T47D (cell line): ENCODE measurements at regions not wholly inside any gene's neighbourhood (a gene's known extent, or its start where the extent isn't known, plus 50 kb on each side); places are given as distances from the start of the nearest gene placed in this dataset.
"Not testable (repeated sequence)": the region's sequence is repeated elsewhere in the genome, so short reads cannot be mapped to it uniquely, and the experiment has no call there.

ENCODE experiments used
- DNase-seq, 2 experiments: peaks; one replicate each; pipeline versions ENCODE4 v3.0.0 to v3.0.0-alpha.2; 2011 to 2012; ENCODE audit warnings: low read depth in 1 of 2, low spot score in 1 of 2
- JUND ChIP-seq: IDR thresholded peaks from 2 replicates; pipeline ENCODE4 v1.6.1; 2012; ENCODE audit warnings: low read depth
- in situ Hi-C: cut with HindIII; loops from 2 replicates; pipeline ENCODE4 v1.10.0; 2016; ENCODE audit warnings: low sequenced_read_pairs, low pct_unique_long_range_greater_than_20kb

- in situ Hi-C loops = no loop called here
- DNase-seq = no peak
- TF ChIP-seq JUND = no peak
These were observed 1360.6 kb upstream of the ACO1 start for GRCh38 chr9:31023847-31024246.

- no peak for DNase-seq
- TF ChIP-seq JUND = no peak
- in situ Hi-C loops = no loop called here
These were observed 1356.8 kb upstream of the ACO1 start for GRCh38 chr9:31027678-31028077.

DNA sequence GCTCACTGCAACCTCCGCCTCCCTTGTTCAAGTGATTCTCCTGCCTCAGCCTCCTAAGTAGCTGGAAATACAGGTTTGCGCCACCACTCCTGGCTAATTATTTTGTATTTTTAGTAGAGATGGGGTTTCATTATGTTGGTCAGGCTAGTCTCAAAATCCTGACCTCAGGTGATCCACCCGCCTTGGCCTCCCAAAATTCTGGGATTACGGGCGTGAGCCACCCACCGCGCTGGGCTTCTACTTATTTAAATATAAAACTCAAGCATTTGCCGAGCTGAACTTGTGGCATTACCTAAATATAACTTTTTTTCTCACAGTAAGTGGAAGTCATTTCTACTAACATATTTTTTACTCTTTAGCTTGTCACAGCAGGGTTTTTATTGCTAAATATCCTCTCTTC lies 1356.3 kb upstream of the ACO1 start:
- TF ChIP-seq JUND = no peak
- DNase-seq = no peak
- in situ Hi-C loops = no loop called here

DNA sequence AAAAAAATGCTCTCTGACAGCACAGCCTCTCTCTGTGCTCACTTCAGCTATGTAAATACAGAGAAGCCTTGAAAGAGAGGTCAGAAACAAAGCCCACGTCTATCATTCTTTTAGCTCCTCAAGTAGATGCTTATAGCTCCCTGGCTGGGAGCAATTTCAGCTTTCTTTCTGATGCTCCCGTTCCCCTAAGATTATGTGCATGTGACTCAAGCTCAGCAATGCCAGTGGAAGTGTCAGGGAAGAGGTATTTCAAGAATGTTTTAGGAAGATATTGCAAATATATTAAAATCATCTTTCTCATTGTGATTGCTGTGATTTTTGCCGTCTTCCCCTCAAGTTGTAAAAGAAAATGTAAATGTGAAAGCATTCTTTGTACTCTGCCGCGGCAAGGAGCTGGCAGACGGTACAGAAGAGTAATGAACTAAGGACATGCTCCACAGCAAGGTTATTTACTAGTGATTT lies 1353.7 kb upstream of the ACO1 start:
- in situ Hi-C loops = no loop called here
- TF ChIP-seq JUND = no peak
- no peak for DNase-seq

GRCh38 chr9:31032206-31032605 lies 1352.2 kb upstream of the ACO1 start:
- DNase-seq = no peak
- in situ Hi-C loops = no loop called here
- no peak for TF ChIP-seq JUND

- TF ChIP-seq JUND = no peak
- in situ Hi-C loops = no loop called here
- DNase-seq = no peak
These were observed 1350.1 kb upstream of the ACO1 start for GRCh38 chr9:31034311-31034710.

- no peak for TF ChIP-seq JUND
- no peak for DNase-seq
- in situ Hi-C loops = no loop called here
These were observed 1343.9 kb upstream of the ACO1 start for GRCh38 chr9:31040564-31040963.

- no peak for TF ChIP-seq JUND
- in situ Hi-C loops = no loop called here
- peak in 1 of 2 experiments; percentile 54 for DNase-seq
These were observed 1338.6 kb upstream of the ACO1 start for GRCh38 chr9:31045810-31046209.

- in situ Hi-C loops, DNase-seq: not testable (repeated sequence)
These were observed 1322.9 kb upstream of the ACO1 start for GRCh38 chr9:31061592-31061991.

GRCh38 chr9:31065691-31066090 lies 1318.8 kb upstream of the ACO1 start:
- no peak for TF ChIP-seq JUND
- in situ Hi-C loops = no loop called here
- no peak for DNase-seq

GRCh38 chr9:31067418-31067817 lies 1317.0 kb upstream of the ACO1 start:
- no peak for TF ChIP-seq JUND
- no peak for DNase-seq
- in situ Hi-C loops = no loop called here

GRCh38 chr9:31071606-31072286 lies 1312.7 kb upstream of the ACO1 start:
- TF ChIP-seq JUND = no peak
- in situ Hi-C loops = no loop called here
- DNase-seq = no peak

- no peak for DNase-seq
- in situ Hi-C loops = no loop called here
- TF ChIP-seq JUND = no peak
These were observed 1306.3 kb upstream of the ACO1 start for GRCh38 chr9:31078175-31078574.

- DNase-seq = no peak
- in situ Hi-C loops = no loop called here
- no peak for TF ChIP-seq JUND
These were observed 1300.1 kb upstream of the ACO1 start for GRCh38 chr9:31084350-31084749.
